Esophagus muscularis mucosa (tissue), 4 donors: ENCODE measurements at regions not wholly inside any gene's neighbourhood (a gene's known extent, or its start where the extent isn't known, plus 50 kb on each side); places are given as distances from the start of the nearest gene placed in this dataset.

Source experiments
- DNase-seq: peaks from one replicate; pipeline ENCODE4 v3.0.0-alpha.2; 2017; ENCODE audit errors: extremely low spot score
- H3K27ac ChIP-seq, 4 donors: fragments of 200-600 bp; sonication (generic); replicated peaks in 1 of 4; 1 replicate in 3 of 4; 2 replicates in 1 of 4; pipeline ENCODE4 v1.5.1; 2016 to 2019; ENCODE audit warnings: mild to moderate bottlenecking in 1 of 4
- H3K27me3 ChIP-seq, 4 donors: fragments of 200-600 bp; sonication (generic); one replicate each; pipeline versions ENCODE4 v1.5.1 to v1.6.0; 2016 to 2019
- H3K36me3 ChIP-seq, 4 donors: fragments of 200-600 bp; sonication (generic); one replicate each; pipeline ENCODE4 v1.5.1; 2016 to 2019
- H3K4me1 ChIP-seq, 4 donors: fragments of 200-600 bp; sonication (generic); one replicate each; pipeline ENCODE4 v1.5.1; 2016 to 2019
- H3K4me3 ChIP-seq, 4 donors: fragments of 200-600 bp; sonication (generic); 1 replicate in 2 of 4; 2 replicates in 2 of 4; pipeline ENCODE4 v1.5.1; 2016 to 2019; ENCODE audit warnings: mild to moderate bottlenecking in 4 of 4, moderate library complexity in 1 of 4
- H3K9me3 ChIP-seq, 4 donors: fragments of 200-600 bp; sonication (generic); 1 replicate in 3 of 4; 2 replicates in 1 of 4; pipeline ENCODE4 v1.5.1; 2016 to 2019
- CTCF ChIP-seq, 3 experiments: fragments of 200-600 bp in 2 of 3; fragments of 450-650 bp in 1 of 3; sonication (generic) in 2 of 3; IDR thresholded peaks; one replicate each; pipeline ENCODE4 v1.5.1; 2017 to 2019; ENCODE audit warnings: antibody characterized with exemption in 3 of 3, mild to moderate bottlenecking in 2 of 3, moderate library complexity in 1 of 3
- EP300 ChIP-seq: sonication (generic); formaldehyde crosslinking; IDR thresholded peaks from one replicate; pipeline ENCODE4 v1.6.1; 2017; ENCODE audit warnings: antibody characterized with exemption
- POLR2A ChIP-seq: fragments of 450-650 bp; IDR thresholded peaks from one replicate; pipeline ENCODE4 v1.6.1; 2017; ENCODE audit warnings: antibody characterized with exemption, moderate library complexity, mild to moderate bottlenecking, low read depth
- POLR2AphosphoS5 ChIP-seq, 2 donors: sonication (generic); formaldehyde crosslinking; IDR thresholded peaks; one replicate each; pipeline ENCODE4 v1.6.1; 2017; ENCODE audit warnings: antibody characterized with exemption in 2 of 2
- WGBS: methylation state at CpG from one replicate; pipeline ENCODE4 v1.1.5; 2018; 5-methylcytosine and 5-hydroxymethylcytosine counted together
- intact Hi-C: fragments of 100-400 bp; cut with DNase I; formaldehyde crosslinking; loops from one replicate; pipeline ENCODE4 v1.15.1; 2023

- Histone ChIP-seq H3K27me3 (no peaks in the 10 kb centered on the region), H3K9me3 (no peaks in the 10 kb centered on the region), H3K27ac (no peak overlapping the region), H3K4me3 (no peak overlapping the region), H3K4me1 (peaks cover 0 to 6% (median 2%) of the 10 kb centered on the region in 4 donors), H3K36me3 (no peaks in the 10 kb centered on the region)
- 86% methylated on average over 1 of the region's 1 CpG for WGBS
- no peak for DNase-seq
- TF ChIP-seq CTCF (IDR thresholded peaks at IDR 0.05) (no peak), POLR2A (no peak), POLR2AphosphoS5 (IDR thresholded peaks at IDR 0.05) (no peak), EP300 (no peak)
- intact Hi-C loops: no loop called here
Measured at GRCh38 chr15:95288626-95289025, 1041.9 kb upstream of the NR2F2 start.

GRCh38 chr15:95290176-95290974 lies 1040.1 kb upstream of the NR2F2 start:
- H3K27ac ChIP-seq: no peak overlapping the region
- no peaks in the 10 kb centered on the region for H3K9me3 ChIP-seq
- intact Hi-C loops: loop anchor here (5.0 kb wide), 1 partner anchor 33 kb away; no protein-coding TSS in a partner anchor
- peaks cover 0 to 3% (median 2%) of the 10 kb centered on the region in 4 donors for H3K4me1 ChIP-seq
- TF ChIP-seq EP300: no peak
- no peak for TF ChIP-seq POLR2AphosphoS5 (IDR thresholded peaks at IDR 0.05)
- no peak for TF ChIP-seq CTCF (IDR thresholded peaks at IDR 0.05)
- no peak for TF ChIP-seq POLR2A
- H3K4me3 ChIP-seq: no peak overlapping the region
- DNase-seq: no peak
- no peaks in the 10 kb centered on the region for H3K36me3 ChIP-seq
- no peaks in the 10 kb centered on the region for H3K27me3 ChIP-seq
- 88% methylated on average over 12 of the region's 12 CpGs for WGBS

- Histone ChIP-seq H3K27ac (no peak overlapping the region), H3K9me3 (no peaks in the 10 kb centered on the region), H3K4me1 (peaks cover 3 to 19% (median 12%) of the 10 kb centered on the region in 4 donors), H3K27me3 (no peaks in the 10 kb centered on the region), H3K36me3 (no peaks in the 10 kb centered on the region), H3K4me3 (no peak overlapping the region)
- TF ChIP-seq CTCF (IDR thresholded peaks at IDR 0.05) (peak; percentile 48 to 69 (median 59)), EP300 (no peak)
- 77% methylated on average over 3 of the region's 3 CpGs for WGBS
- intact Hi-C loops: loop anchor here (5.0 kb wide), 1 partner anchor 35 kb away; no protein-coding TSS in a partner anchor
- DNase-seq: no peak
Measured at GRCh38 chr15:95291898-95292472, 1038.5 kb upstream of the NR2F2 start.

GRCh38 chr15:95292785-95293450 lies 1037.6 kb upstream of the NR2F2 start:
- WGBS: 53% methylated on average over 6 of the region's 6 CpGs
- no peaks in the 10 kb centered on the region for H3K9me3 ChIP-seq
- TF ChIP-seq POLR2A (no peak), CTCF (IDR thresholded peaks at IDR 0.05) (no peak), EP300 (no peak), POLR2AphosphoS5 (IDR thresholded peaks at IDR 0.05) (no peak)
- H3K27me3 ChIP-seq: no peaks in the 10 kb centered on the region
- no peak for DNase-seq
- H3K4me1 ChIP-seq: peaks cover 4 to 21% (median 12%) of the 10 kb centered on the region in 4 donors
- intact Hi-C loops: loop anchor here (5.0 kb wide), 1 partner anchor 36 kb away; no protein-coding TSS in a partner anchor
- H3K4me3 ChIP-seq: peak overlapping the region in 1 of 4 donors; percentile 22
- H3K27ac ChIP-seq: no peak overlapping the region
- H3K36me3 ChIP-seq: no peaks in the 10 kb centered on the region
